H9 (cell line): ENCODE measurements at regions not wholly inside any gene's neighbourhood (a gene's known extent, or its start where the extent isn't known, plus 50 kb on each side); places are given as distances from the start of the nearest gene placed in this dataset.

Experiments used
- DNase-seq: peaks from one replicate; pipeline ENCODE4 v3.0.0-alpha.2; 2017
- H2AFZ ChIP-seq: one replicate; pipeline ENCODE4 v1.6.1; 2013; ENCODE audit warnings: mild to moderate bottlenecking, low read length, control low read depth, moderate library complexity
- H2AK5ac ChIP-seq: 2 replicates; pipeline ENCODE4 v1.6.1; 2013; ENCODE audit warnings: low read length, control low read depth, mixed read lengths; ENCODE audit not compliant: insufficient read length
- H2BK120ac ChIP-seq: one replicate; pipeline ENCODE4 v1.6.1; 2013; ENCODE audit warnings: low read depth, mild to moderate bottlenecking, low read length, control low read depth, inconsistent platforms; ENCODE audit not compliant: poor library complexity, severe bottlenecking
- H2BK12ac ChIP-seq: 2 replicates; pipeline ENCODE4 v1.6.1; 2013; ENCODE audit warnings: low read length, control low read depth, mixed read lengths, low read depth; ENCODE audit not compliant: insufficient read length
- H2BK15ac ChIP-seq: 2 replicates; pipeline ENCODE4 v1.6.1; 2013; ENCODE audit warnings: low read depth, low read length, control low read depth
- H2BK20ac ChIP-seq: one replicate; pipeline ENCODE4 v1.6.1; 2013; ENCODE audit warnings: low read depth, mild to moderate bottlenecking, low read length, control low read depth, inconsistent platforms; ENCODE audit not compliant: poor library complexity, severe bottlenecking
- H2BK5ac ChIP-seq: 2 replicates; pipeline ENCODE4 v1.6.1; 2013; ENCODE audit warnings: low read length, control low read depth, mixed read lengths; ENCODE audit not compliant: insufficient read length
- H3K14ac ChIP-seq: 2 replicates; pipeline ENCODE4 v1.6.1; 2013; ENCODE audit warnings: low read length, control low read depth; ENCODE audit not compliant: insufficient read depth
- H3K18ac ChIP-seq: 2 replicates; pipeline ENCODE4 v1.6.1; 2013; ENCODE audit warnings: low read depth, mild to moderate bottlenecking, mixed read lengths, low read length, control low read depth; ENCODE audit not compliant: insufficient read length
- H3K23ac ChIP-seq: 2 replicates; pipeline ENCODE4 v1.6.1; 2013; ENCODE audit warnings: low read length, control low read depth, mixed read lengths, low read depth; ENCODE audit not compliant: insufficient read length
- H3K23me2 ChIP-seq: 2 replicates; pipeline ENCODE4 v1.6.1; 2013; ENCODE audit warnings: low read depth, mild to moderate bottlenecking, mixed read lengths, low read length, control low read depth; ENCODE audit not compliant: insufficient read length, poor library complexity, severe bottlenecking
- H3K27ac ChIP-seq: 2 replicates; pipeline ENCODE4 v1.5.1; 2013; ENCODE audit warnings: low read length, control low read depth, mixed read lengths, low read depth; ENCODE audit not compliant: insufficient read length
- H3K27me3 ChIP-seq: 2 replicates; pipeline ENCODE4 v1.6.1; 2013; ENCODE audit warnings: low read length, control low read depth, inconsistent platforms; ENCODE audit not compliant: insufficient read depth
- H3K4ac ChIP-seq: 2 replicates; pipeline ENCODE4 v1.6.1; 2013; ENCODE audit warnings: low read depth, mild to moderate bottlenecking, control low read depth, inconsistent platforms, low read length, moderate library complexity
- H3K4me1 ChIP-seq: 2 replicates; pipeline ENCODE4 v1.6.1; 2013; ENCODE audit warnings: low read length, control low read depth, inconsistent platforms; ENCODE audit not compliant: insufficient read depth
- H3K4me2 ChIP-seq: 2 replicates; pipeline ENCODE4 v1.6.1; 2013; ENCODE audit warnings: low read length, control low read depth, mixed read lengths; ENCODE audit not compliant: insufficient read length, insufficient read depth
- H3K56ac ChIP-seq: 2 replicates; pipeline ENCODE4 v1.6.1; 2013; ENCODE audit warnings: low read depth, mild to moderate bottlenecking, mixed read lengths, low read length, control low read depth; ENCODE audit not compliant: insufficient read length
- H3K79me1 ChIP-seq: 2 replicates; pipeline ENCODE4 v1.6.1; 2013; ENCODE audit warnings: low read depth, mild to moderate bottlenecking, moderate library complexity, low read length, control low read depth, inconsistent platforms; ENCODE audit not compliant: insufficient read depth, poor library complexity, severe bottlenecking
- H3K79me2 ChIP-seq: 2 replicates; pipeline ENCODE4 v1.6.1; 2013; ENCODE audit warnings: low read length, control low read depth, inconsistent platforms; ENCODE audit not compliant: insufficient read depth
- H3K9ac ChIP-seq: 2 replicates; pipeline ENCODE4 v1.6.1; 2013; ENCODE audit warnings: low read length, control low read depth, mixed read lengths; ENCODE audit not compliant: insufficient read length; ENCODE audit errors: extremely low read depth
- H3K9me3 ChIP-seq: one replicate; pipeline ENCODE4 v1.6.1; 2013; ENCODE audit warnings: low read depth, low read length, inconsistent platforms; ENCODE audit not compliant: control insufficient read depth
- H3T11ph ChIP-seq: one replicate; pipeline ENCODE4 v1.6.1; 2013; ENCODE audit warnings: mild to moderate bottlenecking, low read length, control low read depth, inconsistent platforms
- H4K20me1 ChIP-seq: one replicate; pipeline ENCODE4 v1.6.1; 2013; ENCODE audit not compliant: control insufficient read depth, insufficient read length, insufficient read depth
- H4K5ac ChIP-seq: 2 replicates; pipeline ENCODE4 v1.6.1; 2013; ENCODE audit warnings: low read depth, mild to moderate bottlenecking, mixed read lengths, low read length, control low read depth; ENCODE audit not compliant: insufficient read length
- H4K8ac ChIP-seq: replicated peaks from 2 replicates; pipeline ENCODE4 v1.6.1; 2013; ENCODE audit warnings: low read length, control low read depth, mixed read lengths, low read depth; ENCODE audit not compliant: insufficient read length
- H4K91ac ChIP-seq: 2 replicates; pipeline ENCODE4 v1.6.1; 2013; ENCODE audit warnings: low read depth, mild to moderate bottlenecking, moderate library complexity, mixed read lengths, low read length, control low read depth; ENCODE audit not compliant: insufficient read length
- H3K27ac Mint-ChIP-seq, 3 experiments: 2 replicates in 2 of 3; 3 replicates in 1 of 3; pipeline ENCODE4 v1.8.0; 2020 to 2021; ENCODE audit warnings: mixed read lengths in 3 of 3, mild to moderate bottlenecking in 1 of 3, moderate library complexity in 1 of 3
- H3K27me3 Mint-ChIP-seq: 2 replicates; pipeline ENCODE4 v1.8.0; 2021; ENCODE audit warnings: low read depth, mild to moderate bottlenecking, moderate library complexity, mixed read lengths
- H3K36me3 Mint-ChIP-seq, 3 experiments: 2 replicates in 2 of 3; 3 replicates in 1 of 3; pipeline ENCODE4 v1.8.0; 2020 to 2021; ENCODE audit warnings: low read depth in 3 of 3, mixed read lengths in 3 of 3; ENCODE audit not compliant: insufficient read depth in 1 of 3
- H3K4me1 Mint-ChIP-seq, 2 experiments: 2 replicates each; pipeline ENCODE4 v1.8.0; 2020; ENCODE audit warnings: mixed read lengths in 2 of 2
- H3K4me3 Mint-ChIP-seq, 2 experiments: 2 replicates in 1 of 2; 3 replicates in 1 of 2; pipeline ENCODE4 v1.8.0; 2020 to 2021; ENCODE audit warnings: mild to moderate bottlenecking in 2 of 2, mixed read lengths in 2 of 2, moderate library complexity in 1 of 2
- H3K9me3 Mint-ChIP-seq, 2 experiments: 2 replicates in 1 of 2; 3 replicates in 1 of 2; pipeline ENCODE4 v1.8.0; 2020; ENCODE audit warnings: mild to moderate bottlenecking in 2 of 2, mixed read lengths in 2 of 2, moderate library complexity in 1 of 2
- CTCF ChIP-seq: fragments of 200-600 bp; sonication (generic); conservative IDR thresholded peaks from 3 replicates; pipeline ENCODE4 v1.8.0; 2021; ENCODE audit warnings: antibody characterized with exemption, mild to moderate bottlenecking

GRCh38 chr4:156265407-156265806 is 311.7 kb upstream of the CTSO start:
- Mint-ChIP-seq H3K27me3 (no peaks in the 10 kb centered on the region), H3K4me1 (no peaks in the 10 kb centered on the region)

More at GRCh38 chr4:156265407-156265806, 311.7 kb upstream of the CTSO start:
- no peaks in the 10 kb centered on the region for H3K79me2 ChIP-seq
- no peaks in the 10 kb centered on the region for H3K23me2 ChIP-seq
- H4K8ac ChIP-seq, result no peak overlapping the region
- no peak overlapping the region for H3K4me3 Mint-ChIP-seq
- H3K4me1 ChIP-seq, result no peaks in the 10 kb centered on the region
- no peak overlapping the region for H2BK15ac ChIP-seq
- H4K5ac ChIP-seq, result no peak overlapping the region
- H3K27ac ChIP-seq, result no peak overlapping the region
- H3K14ac ChIP-seq, result no peak overlapping the region
- no peak for DNase-seq
- H3T11ph ChIP-seq, result no peak overlapping the region
- no peak overlapping the region for H3K23ac ChIP-seq
- no peak overlapping the region for H3K4me2 ChIP-seq
- no peak overlapping the region for H2BK12ac ChIP-seq
- H3K9me3 ChIP-seq, result no peaks in the 10 kb centered on the region
- no peaks in the 10 kb centered on the region for H3K36me3 Mint-ChIP-seq
- H3K27ac Mint-ChIP-seq, result no peak overlapping the region
- H3K18ac ChIP-seq, result no peak overlapping the region
- no peak overlapping the region for H3K56ac ChIP-seq
- H2AK5ac ChIP-seq, result no peak overlapping the region
- H2BK5ac ChIP-seq, result no peak overlapping the region
- no peak overlapping the region for H2AFZ ChIP-seq
- H3K27me3 ChIP-seq, result no peaks in the 10 kb centered on the region
- no peaks in the 10 kb centered on the region for H4K20me1 ChIP-seq
- no peak for TF ChIP-seq CTCF
- H3K79me1 ChIP-seq, result no peaks in the 10 kb centered on the region
- H4K91ac ChIP-seq, result no peak overlapping the region
- H3K4ac ChIP-seq, result no peak overlapping the region
- no peak overlapping the region for H3K9ac ChIP-seq
- H2BK120ac ChIP-seq, result no peak overlapping the region
- no peaks in the 10 kb centered on the region for H3K9me3 Mint-ChIP-seq
- no peak overlapping the region for H2BK20ac ChIP-seq
